H1 (cell line): ENCODE measurements at regions not wholly inside any gene's neighbourhood (a gene's known extent, or its start where the extent isn't known, plus 50 kb on each side); places are given as distances from the start of the nearest gene placed in this dataset.

ENCODE experiments used
- BACH1 ChIP-seq: IDR thresholded peaks from 2 replicates; pipeline ENCODE4 v1.6.1; 2012; ENCODE audit warnings: low read length, improper control_type of control experiment
- CBX5 ChIP-seq: fragments of 300-800, 300-1000 bp; sonication (generic); IDR thresholded peaks from 2 replicates; pipeline ENCODE4 v1.7.1; 2016; ENCODE audit warnings: antibody characterized with exemption, low read length, low read depth
- CEBPB ChIP-seq: IDR thresholded peaks from 2 replicates; pipeline ENCODE4 v1.6.1; 2012; ENCODE audit warnings: low read depth, low read length
- CHD7 ChIP-seq: fragments of 300-600 bp; sonication (generic); IDR thresholded peaks from 2 replicates; pipeline ENCODE4 v1.7.1; 2012; ENCODE audit warnings: low read length, moderate library complexity, mild to moderate bottlenecking, inconsistent platforms; ENCODE audit not compliant: insufficient replicate concordance
- RBBP5 ChIP-seq: IDR thresholded peaks from 2 replicates; pipeline ENCODE4 v1.7.1; 2012; ENCODE audit warnings: low read depth, mild to moderate bottlenecking, inconsistent platforms, low read length, moderate library complexity, borderline replicate concordance
- SP2 ChIP-seq: IDR thresholded peaks from 2 replicates; pipeline ENCODE4 v1.6.1; 2012; ENCODE audit warnings: mild to moderate bottlenecking, low read length, inconsistent platforms
- TAF7 ChIP-seq: optimal IDR thresholded peaks from 2 replicates; pipeline ENCODE3; 2011; ENCODE audit warnings: low read depth, mild to moderate bottlenecking, inconsistent platforms, low read length, moderate library complexity, borderline replicate concordance
- TCF12 ChIP-seq: IDR thresholded peaks from 2 replicates; pipeline ENCODE4 v1.6.1; 2011; ENCODE audit warnings: low read depth, mild to moderate bottlenecking, low read length
- TEAD4 ChIP-seq: IDR thresholded peaks from 2 replicates; pipeline ENCODE4 v1.6.1; 2012; ENCODE audit warnings: low read depth, low read length, inconsistent platforms, mixed read lengths
- YY1 ChIP-seq: IDR thresholded peaks from 2 replicates; pipeline ENCODE4 v1.6.1; 2011; ENCODE audit warnings: low read depth, mild to moderate bottlenecking, low read length

GRCh38 chr2:126507425-126507911 is 148.5 kb upstream of the GYPC start (continued):
- TF ChIP-seq CHD7 = no peak
- TF ChIP-seq TEAD4 = no peak
- no peak for TF ChIP-seq CBX5
- no peak for TF ChIP-seq TCF12
- TF ChIP-seq CEBPB = no peak
- no peak for TF ChIP-seq TAF7
- TF ChIP-seq BACH1 = no peak
- TF ChIP-seq SP2 = no peak
- TF ChIP-seq YY1 = no peak
- TF ChIP-seq RBBP5 = no peak
- TF ChIP-seq, all 59 proteins: peak for 0
